ENCODE measurements at regions not wholly inside any gene's neighbourhood (a gene's known extent, or its start where the extent isn't known, plus 50 kb on each side); places are given as distances from the start of the nearest gene placed in this dataset.

DNA sequence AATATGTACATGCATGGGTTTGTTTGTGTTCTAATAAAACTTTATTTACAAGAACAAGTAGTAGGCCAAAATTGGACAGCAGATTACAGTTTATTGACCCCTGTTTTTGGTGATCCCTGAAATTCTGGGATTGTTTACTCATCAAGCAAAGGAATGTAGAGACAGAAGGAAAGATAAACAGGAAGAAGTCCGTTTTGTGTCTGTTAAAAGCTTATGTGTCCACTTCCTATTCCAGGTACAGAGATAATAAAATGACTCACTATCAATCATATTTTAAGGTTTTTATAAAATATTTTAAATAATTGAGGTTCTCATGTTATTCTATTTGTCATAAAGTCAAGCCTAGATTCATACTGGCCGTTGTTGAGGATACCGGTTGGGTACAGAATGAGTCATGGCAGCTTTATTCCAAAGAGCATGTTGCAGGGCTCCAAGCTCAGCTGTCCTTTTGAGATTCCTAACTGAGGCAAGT, 214.9 kb upstream of the DAB2 start:
- H2BK20ac ChIP-seq (ENCODE audit: low read depth, low read length, poor library complexity, severe bottlenecking), result no peak overlapping the region
- no peak overlapping the region for H3K4me3 Mint-ChIP-seq
- no peaks in the 10 kb centered on the region for H3K4me1 Mint-ChIP-seq
- no peak overlapping the region for H3K4me2 ChIP-seq (ENCODE audit: insufficient read depth, insufficient read length, low read length)
- H2BK15ac ChIP-seq (ENCODE audit: low read depth, low read length), result no peak overlapping the region
- H3K18ac ChIP-seq (ENCODE audit: insufficient read length, low read depth, low read length), result no peak overlapping the region
- H4K8ac ChIP-seq (replicated peaks; ENCODE audit: insufficient read length, low read depth, low read length), result no peak overlapping the region
- no CpG with 5 or more reads among the region's 3 CpGs for WGBS (ENCODE audit: extremely low coverage, insufficient read length, low lambda C conversion rate)
- H4K5ac ChIP-seq (ENCODE audit: insufficient read length, low read depth, low read length), result no peak overlapping the region
- no peak overlapping the region for H2AK5ac ChIP-seq (ENCODE audit: insufficient read length, low read length)
- H3K36me3 Mint-ChIP-seq (ENCODE audit: insufficient read depth in 1 of 3, low read depth in 3 of 3), result no peaks in the 10 kb centered on the region
- no peaks in the 10 kb centered on the region for H3K9me3 Mint-ChIP-seq
- H3K23ac ChIP-seq (ENCODE audit: insufficient read length, low read depth, low read length), result no peak overlapping the region
- no peaks in the 10 kb centered on the region for H3K79me1 ChIP-seq (ENCODE audit: insufficient read depth, low read depth, low read length, poor library complexity, severe bottlenecking)
- no peak overlapping the region for H2AFZ ChIP-seq (ENCODE audit: low read length)
- no peak overlapping the region for H3K56ac ChIP-seq (ENCODE audit: insufficient read length, low read depth, low read length)
- H3K4me1 ChIP-seq (ENCODE audit: insufficient read depth, low read length), result no peaks in the 10 kb centered on the region
- no peaks in the 10 kb centered on the region for H3K27me3 Mint-ChIP-seq (ENCODE audit: low read depth)
- H2BK5ac ChIP-seq (ENCODE audit: insufficient read length, low read length), result no peak overlapping the region
- H4K91ac ChIP-seq (ENCODE audit: insufficient read length, low read depth, low read length), result no peak overlapping the region
- no peaks in the 10 kb centered on the region for H4K20me1 ChIP-seq (ENCODE audit: control insufficient read depth, insufficient read depth, insufficient read length)
- no peak overlapping the region for H3K14ac ChIP-seq (ENCODE audit: insufficient read depth, low read length)
- no peaks in the 10 kb centered on the region for H3K79me2 ChIP-seq (ENCODE audit: insufficient read depth, low read length)
- H2BK120ac ChIP-seq (ENCODE audit: low read depth, low read length, poor library complexity, severe bottlenecking), result no peak overlapping the region
- H3K9me3 ChIP-seq (ENCODE audit: control insufficient read depth, low read depth, low read length), result no peaks in the 10 kb centered on the region
- no peak overlapping the region for H3K27ac ChIP-seq (ENCODE audit: insufficient read length, low read depth, low read length)
- no peak overlapping the region for H3T11ph ChIP-seq (ENCODE audit: low read length)
- TF ChIP-seq CTCF (conservative IDR thresholded peaks at IDR 0.05), result no peak
- H3K27ac Mint-ChIP-seq, result no peak overlapping the region
- no peak for DNase-seq
- H3K4ac ChIP-seq (ENCODE audit: low read depth, low read length), result no peak overlapping the region
- H3K23me2 ChIP-seq (ENCODE audit: insufficient read length, low read depth, low read length, poor library complexity, severe bottlenecking), result no peaks in the 10 kb centered on the region
- no peaks in the 10 kb centered on the region for H3K27me3 ChIP-seq (ENCODE audit: insufficient read depth, low read length)
- H2BK12ac ChIP-seq (ENCODE audit: insufficient read length, low read depth, low read length), result no peak overlapping the region
- no peak overlapping the region for H3K9ac ChIP-seq (ENCODE audit: extremely low read depth, insufficient read length, low read length)

Measured in H9 (cell line).